Vagina (tissue), 2 donors: ENCODE measurements at regions not wholly inside any gene's neighbourhood (a gene's known extent, or its start where the extent isn't known, plus 50 kb on each side); places are given as distances from the start of the nearest gene placed in this dataset.

Source experiments
- DNase-seq, 2 donors: peaks; one replicate each; pipeline ENCODE4 v3.0.0-alpha.2; 2017; ENCODE audit errors: extremely low spot score in 2 of 2
- H3K27ac ChIP-seq: fragments of 200-600 bp; sonication (generic); one replicate; pipeline ENCODE4 v1.5.1; 2019
- H3K27me3 ChIP-seq: fragments of 200-600 bp; sonication (generic); one replicate; pipeline ENCODE4 v1.5.1; 2019
- H3K36me3 ChIP-seq, 2 donors: fragments of 200-600 bp; sonication (generic); one replicate each; pipeline ENCODE4 v1.5.1; 2017 to 2019
- H3K4me1 ChIP-seq: fragments of 200-600 bp; sonication (generic); one replicate; pipeline ENCODE4 v1.5.1; 2019
- H3K4me3 ChIP-seq, 2 donors: fragments of 200-600 bp; sonication (generic); 1 replicate in 1 of 2; 2 replicates in 1 of 2; pipeline ENCODE4 v1.5.1; 2016 to 2019
- H3K9me3 ChIP-seq: fragments of 200-600 bp; sonication (generic); one replicate; pipeline ENCODE4 v1.5.1; 2019
- CTCF ChIP-seq, 3 experiments: fragments of 450-650 bp in 2 of 3; fragments of 200-600 bp in 1 of 3; sonication (generic) in 1 of 3; IDR thresholded peaks; one replicate each; pipeline ENCODE4 v1.5.1; 2017 to 2019; ENCODE audit warnings: antibody characterized with exemption in 3 of 3, mild to moderate bottlenecking in 2 of 3, moderate library complexity in 2 of 3
- POLR2A ChIP-seq, 2 donors: fragments of 450-650 bp; IDR thresholded peaks; one replicate each; pipeline ENCODE4 v1.6.1; 2017; ENCODE audit warnings: antibody characterized with exemption in 2 of 2, mild to moderate bottlenecking in 2 of 2, moderate library complexity in 2 of 2
- POLR2AphosphoS5 ChIP-seq, 2 donors: sonication (generic); formaldehyde crosslinking; IDR thresholded peaks; one replicate each; pipeline ENCODE4 v1.9.0; 2017; ENCODE audit warnings: antibody characterized with exemption in 2 of 2, mild to moderate bottlenecking in 2 of 2, low read depth in 1 of 2; ENCODE audit not compliant: insufficient read depth in 1 of 2
- intact Hi-C: fragments of 100-400 bp; cut with DNase I; formaldehyde crosslinking; loops from one replicate; pipeline ENCODE4 v1.15.1; 2023

DNA sequence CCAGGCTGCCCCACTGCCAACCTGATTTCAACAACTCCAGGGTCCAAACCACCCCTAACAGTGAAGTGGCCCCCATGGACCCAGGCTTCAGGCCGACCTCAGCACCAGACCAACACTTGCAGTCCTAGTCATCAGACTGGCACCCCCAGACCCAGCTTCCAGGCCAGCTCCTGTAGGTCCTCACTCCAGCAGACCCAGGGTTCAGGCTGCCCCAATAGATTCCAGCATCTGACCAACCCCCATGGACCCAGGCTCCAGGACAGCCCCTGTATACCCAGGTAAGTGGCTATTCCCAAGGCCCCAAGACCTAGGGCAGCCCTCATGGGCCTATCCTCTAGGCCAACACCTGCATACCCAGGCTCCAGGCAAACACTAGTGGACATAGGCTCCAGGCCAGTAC, 193.8 kb upstream of the OBI1 start:
- no peak for TF ChIP-seq CTCF (IDR thresholded peaks at IDR 0.05)
- TF ChIP-seq POLR2A (IDR thresholded peaks at IDR 0.05) = no peak
- no peak for TF ChIP-seq POLR2AphosphoS5 (IDR thresholded peaks at IDR 0.05; ENCODE audit: insufficient read depth in 1 of 2, low read depth in 1 of 2)
- no peak for DNase-seq
- intact Hi-C loops = no loop called here
- Histone ChIP-seq H3K27ac (no peak overlapping the region), H3K9me3 (peaks cover 4% of the 10 kb centered on the region), H3K27me3 (no peaks in the 10 kb centered on the region), H3K4me3 (no peak overlapping the region), H3K4me1 (no peaks in the 10 kb centered on the region), H3K36me3 (no peaks in the 10 kb centered on the region)

DNA sequence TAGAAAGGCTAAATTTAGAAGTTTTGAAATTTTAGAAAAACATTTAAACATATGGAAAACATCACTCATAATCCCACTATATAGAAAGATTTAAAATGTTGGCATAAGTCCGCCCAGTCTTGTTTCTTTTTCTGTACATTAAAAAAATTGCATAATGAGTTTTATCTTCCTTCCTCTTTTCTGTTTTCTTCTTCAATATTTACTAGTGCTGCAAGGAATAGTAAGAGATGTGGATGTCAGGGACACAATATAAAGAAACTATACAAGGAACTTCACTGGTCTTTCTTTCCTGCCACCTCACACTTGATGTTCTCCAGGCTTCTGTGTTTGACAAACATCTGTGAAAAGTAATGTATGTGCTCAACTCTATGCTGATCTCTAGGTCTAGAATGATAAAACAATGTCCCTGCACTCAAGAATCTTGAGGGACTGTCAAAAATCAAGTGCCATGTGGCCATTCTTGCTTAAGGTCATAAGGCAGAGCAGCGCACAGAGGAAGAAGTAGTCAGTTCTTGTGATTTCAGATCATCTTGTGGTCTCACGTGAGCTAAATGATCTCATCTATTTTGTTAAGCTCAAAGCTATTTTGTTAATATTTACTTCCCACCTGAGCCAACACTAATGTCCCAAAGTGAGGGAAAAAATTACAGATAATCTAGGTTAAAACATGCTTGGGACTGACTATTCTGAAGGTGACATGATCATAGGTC, 186.9 kb upstream of the OBI1 start:
- Histone ChIP-seq H3K4me1 (no peaks in the 10 kb centered on the region), H3K4me3 (no peak overlapping the region), H3K27ac (no peak overlapping the region), H3K36me3 (no peaks in the 10 kb centered on the region), H3K9me3 (no peaks in the 10 kb centered on the region), H3K27me3 (no peaks in the 10 kb centered on the region)
- intact Hi-C loops = no loop called here
- DNase-seq = no peak
- no peak for TF ChIP-seq CTCF (IDR thresholded peaks at IDR 0.05)
- TF ChIP-seq POLR2A (IDR thresholded peaks at IDR 0.05) = no peak
- TF ChIP-seq POLR2AphosphoS5 (IDR thresholded peaks at IDR 0.05; ENCODE audit: insufficient read depth in 1 of 2, low read depth in 1 of 2) = no peak

DNA sequence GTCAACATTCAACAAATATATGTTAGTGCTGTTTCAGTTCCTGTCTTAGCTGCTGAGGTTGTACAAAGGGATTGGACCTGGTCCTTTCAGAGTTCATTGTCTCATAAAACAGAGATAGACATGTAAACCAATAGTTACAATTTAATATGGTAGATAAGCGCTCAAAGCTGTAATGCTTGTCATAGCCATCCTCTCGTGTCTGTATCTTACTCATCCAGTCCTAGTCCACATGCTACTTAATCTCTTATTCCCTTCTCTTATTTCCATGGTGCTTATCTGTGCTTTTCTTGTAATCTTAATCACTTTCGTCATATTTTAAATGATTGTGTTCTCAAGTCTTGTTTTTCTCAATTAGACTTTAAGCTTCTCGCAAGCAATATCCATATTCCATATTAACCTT, 185.2 kb upstream of the OBI1 start:
- Histone ChIP-seq H3K27me3 (no peaks in the 10 kb centered on the region), H3K4me3 (no peak overlapping the region), H3K36me3 (no peaks in the 10 kb centered on the region), H3K4me1 (no peaks in the 10 kb centered on the region), H3K9me3 (no peaks in the 10 kb centered on the region), H3K27ac (no peak overlapping the region)
- no peak for DNase-seq
- TF ChIP-seq CTCF (IDR thresholded peaks at IDR 0.05) (no peak), POLR2AphosphoS5 (IDR thresholded peaks at IDR 0.05; ENCODE audit: insufficient read depth in 1 of 2, low read depth in 1 of 2) (no peak), POLR2A (IDR thresholded peaks at IDR 0.05) (no peak)
- intact Hi-C loops = no loop called here

GRCh38 chr13:78841358-78841963, 182.5 kb upstream of the OBI1 start:
- TF ChIP-seq POLR2A (IDR thresholded peaks at IDR 0.05) = no peak
- TF ChIP-seq CTCF (IDR thresholded peaks at IDR 0.05) = no peak
- TF ChIP-seq POLR2AphosphoS5 (IDR thresholded peaks at IDR 0.05; ENCODE audit: insufficient read depth in 1 of 2, low read depth in 1 of 2) = no peak
- Histone ChIP-seq H3K27me3 (no peaks in the 10 kb centered on the region), H3K4me3 (no peak overlapping the region), H3K9me3 (no peaks in the 10 kb centered on the region), H3K36me3 (no peaks in the 10 kb centered on the region), H3K27ac (no peak overlapping the region), H3K4me1 (no peaks in the 10 kb centered on the region)
- intact Hi-C loops = no loop called here
- DNase-seq = no peak

DNA sequence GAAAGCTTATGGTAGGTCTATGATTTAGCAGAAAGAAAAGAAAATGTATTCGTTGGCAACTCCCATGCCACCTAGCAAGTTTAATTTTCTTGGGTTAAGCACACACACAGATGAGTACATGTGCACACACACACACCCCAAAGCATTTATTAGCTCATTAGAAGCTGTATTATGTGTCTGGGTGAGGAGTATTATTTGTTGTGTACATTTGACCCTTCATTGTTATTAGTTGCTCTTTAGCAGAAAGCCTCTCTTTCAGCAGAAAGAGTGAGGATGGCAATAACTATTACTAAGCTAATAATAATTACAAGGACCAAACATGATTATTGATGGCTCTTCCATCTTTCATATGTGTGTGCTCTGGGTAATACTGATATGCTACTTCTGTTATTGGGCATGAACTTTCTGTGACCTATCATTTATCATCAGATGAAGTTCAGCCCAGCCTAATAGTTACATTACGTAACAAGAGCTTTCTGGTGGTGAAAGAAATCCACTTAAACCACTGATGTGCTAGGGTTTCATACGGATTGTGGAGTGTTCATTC, 177.4 kb upstream of the OBI1 start:
- no peak for DNase-seq
- H3K36me3 ChIP-seq = no peaks in the 10 kb centered on the region
- no peak overlapping the region for H3K27ac ChIP-seq
- no peak overlapping the region for H3K4me3 ChIP-seq
- no peaks in the 10 kb centered on the region for H3K4me1 ChIP-seq
- H3K27me3 ChIP-seq = no peaks in the 10 kb centered on the region
- TF ChIP-seq POLR2A (IDR thresholded peaks at IDR 0.05) (no peak), POLR2AphosphoS5 (IDR thresholded peaks at IDR 0.05; ENCODE audit: insufficient read depth in 1 of 2, low read depth in 1 of 2) (no peak), CTCF (IDR thresholded peaks at IDR 0.05) (no peak)
- no peaks in the 10 kb centered on the region for H3K9me3 ChIP-seq
- intact Hi-C loops = no loop called here
